OCI-LY1 (cell line): ENCODE measurements at regions not wholly inside any gene's neighbourhood (a gene's known extent, or its start where the extent isn't known, plus 50 kb on each side); places are given as distances from the start of the nearest gene placed in this dataset.

Experiments
- H2AFZ ChIP-seq: fragments of 200-600 bp; sonication (generic), shearing (Covaris generic); 2 replicates; pipeline ENCODE4 v1.6.0; 2014; ENCODE audit warnings: antibody characterized with exemption, mild to moderate bottlenecking, low read length
- H3F3A ChIP-seq: fragments of 200-600 bp; sonication (generic), shearing (Covaris generic); 2 replicates; pipeline ENCODE4 v1.6.0; 2014; ENCODE audit warnings: mild to moderate bottlenecking, antibody characterized with exemption, low read length, moderate library complexity; ENCODE audit not compliant: insufficient read depth
- H3K27ac ChIP-seq: fragments of 200-600 bp; sonication (generic); 2 replicates; pipeline ENCODE4 v1.5.1; 2014; ENCODE audit warnings: low read length, mixed run types, mild to moderate bottlenecking, low read depth; ENCODE audit not compliant: poor library complexity, severe bottlenecking
- H3K27me3 ChIP-seq: fragments of 200-600 bp; sonication (generic); 2 replicates; pipeline ENCODE4 v1.6.0; 2014; ENCODE audit warnings: antibody characterized with exemption, mild to moderate bottlenecking, low read length, moderate library complexity; ENCODE audit not compliant: insufficient read depth
- H3K36me3 ChIP-seq: fragments of 200-600 bp; sonication (generic); 2 replicates; pipeline ENCODE4 v1.6.1; 2014; ENCODE audit warnings: mild to moderate bottlenecking, antibody characterized with exemption, low read length, moderate library complexity, mixed read lengths; ENCODE audit not compliant: insufficient read depth
- H3K4me1 ChIP-seq: fragments of 200-600 bp; sonication (generic); 2 replicates; pipeline ENCODE4 v1.5.1; 2014; ENCODE audit warnings: mild to moderate bottlenecking, low read length, moderate library complexity; ENCODE audit not compliant: insufficient read depth, severe bottlenecking
- H3K4me2 ChIP-seq: fragments of 200-600 bp; sonication (generic), shearing (Covaris generic); 2 replicates; pipeline ENCODE4 v1.6.1; 2014; ENCODE audit warnings: low read length
- H3K4me3 ChIP-seq: fragments of 200-600 bp; sonication (generic); 2 replicates; pipeline ENCODE4 v1.5.1; 2014; ENCODE audit warnings: low read length, low read depth, mild to moderate bottlenecking, mixed read lengths; ENCODE audit not compliant: poor library complexity, severe bottlenecking
- H3K79me2 ChIP-seq: fragments of 200-600 bp; shearing (Covaris generic); 2 replicates; pipeline ENCODE4 v1.6.1; 2016; ENCODE audit warnings: mixed run types, low read length, mixed read lengths; ENCODE audit not compliant: insufficient read depth
- H3K9ac ChIP-seq: fragments of 200-600 bp; sonication (generic), shearing (Covaris generic); 2 replicates; pipeline ENCODE4 v1.6.1; 2014; ENCODE audit warnings: mild to moderate bottlenecking, low read length, mixed read lengths
- H3K9me2 ChIP-seq: fragments of 200-600 bp; sonication (generic), shearing (Covaris generic); 2 replicates; pipeline ENCODE4 v1.6.1; 2014; ENCODE audit warnings: low read depth, mild to moderate bottlenecking, low read length, mixed read lengths
- H3K9me3 ChIP-seq: fragments of 200-600 bp; shearing (Covaris generic); 2 replicates; pipeline ENCODE4 v1.6.1; 2014; ENCODE audit warnings: low read length, mixed read lengths
- H4K20me1 ChIP-seq: fragments of 200-600 bp; sonication (generic), shearing (Covaris generic); 2 replicates; pipeline ENCODE4 v1.6.0; 2016; ENCODE audit warnings: mild to moderate bottlenecking, low read length; ENCODE audit not compliant: insufficient read depth
- EZH2 ChIP-seq: fragments of 200-600 bp; sonication (generic), shearing (Covaris generic); IDR thresholded peaks from 2 replicates; pipeline ENCODE4 v1.8.0; 2017; ENCODE audit warnings: borderline replicate concordance, mixed run types, mild to moderate bottlenecking, antibody characterized with exemption, low read length, moderate library complexity, mixed read lengths
- TF ChIP-seq, protein P1 (sequence below): fragments of 200-600 bp; sonication (generic), shearing (Covaris generic); IDR thresholded peaks from 2 replicates; pipeline ENCODE4 v1.5.1; 2017; ENCODE audit warnings: mild to moderate bottlenecking, antibody characterized with exemption, low read length, moderate library complexity, mixed read lengths

DNA sequence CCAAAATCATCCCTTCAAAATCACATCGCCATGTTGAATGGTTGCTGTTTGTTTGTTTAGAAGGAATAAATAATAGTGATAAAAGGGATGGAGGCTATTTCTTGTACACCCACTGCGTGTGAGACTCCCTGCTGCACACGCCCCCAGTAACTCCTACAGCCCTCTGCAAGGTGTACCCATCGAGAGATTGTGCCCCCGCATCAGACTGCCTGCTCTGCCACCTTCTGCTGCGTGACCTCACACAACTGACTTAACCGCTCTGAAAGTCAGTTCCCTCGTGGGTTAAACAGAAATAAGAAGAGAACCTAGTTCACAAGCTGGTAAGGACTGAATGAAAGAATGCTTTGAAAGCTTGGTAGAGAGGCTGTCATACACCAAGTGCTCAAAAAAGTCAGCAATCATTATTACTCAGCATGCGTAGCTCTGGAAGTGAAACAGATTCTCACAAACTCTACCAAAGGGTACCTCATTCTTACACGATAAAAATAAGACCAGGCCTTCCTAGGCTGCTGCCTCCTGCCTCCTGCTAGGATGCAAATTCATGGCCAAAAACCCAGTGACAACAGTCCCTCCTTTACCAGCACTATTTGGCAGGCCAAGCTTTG, 147.1 kb downstream of the CPEB2 start:
- no peaks in the 10 kb centered on the region for H4K20me1 ChIP-seq
- no peaks in the 10 kb centered on the region for H3K27me3 ChIP-seq
- H3K4me1 ChIP-seq, result no peaks in the 10 kb centered on the region
- no peaks in the 10 kb centered on the region for H3K9me2 ChIP-seq
- H3K36me3 ChIP-seq, result no peaks in the 10 kb centered on the region
- H2AFZ ChIP-seq, result no peak overlapping the region
- no peak for TF ChIP-seq EZH2
- TF ChIP-seq, protein P1, sequence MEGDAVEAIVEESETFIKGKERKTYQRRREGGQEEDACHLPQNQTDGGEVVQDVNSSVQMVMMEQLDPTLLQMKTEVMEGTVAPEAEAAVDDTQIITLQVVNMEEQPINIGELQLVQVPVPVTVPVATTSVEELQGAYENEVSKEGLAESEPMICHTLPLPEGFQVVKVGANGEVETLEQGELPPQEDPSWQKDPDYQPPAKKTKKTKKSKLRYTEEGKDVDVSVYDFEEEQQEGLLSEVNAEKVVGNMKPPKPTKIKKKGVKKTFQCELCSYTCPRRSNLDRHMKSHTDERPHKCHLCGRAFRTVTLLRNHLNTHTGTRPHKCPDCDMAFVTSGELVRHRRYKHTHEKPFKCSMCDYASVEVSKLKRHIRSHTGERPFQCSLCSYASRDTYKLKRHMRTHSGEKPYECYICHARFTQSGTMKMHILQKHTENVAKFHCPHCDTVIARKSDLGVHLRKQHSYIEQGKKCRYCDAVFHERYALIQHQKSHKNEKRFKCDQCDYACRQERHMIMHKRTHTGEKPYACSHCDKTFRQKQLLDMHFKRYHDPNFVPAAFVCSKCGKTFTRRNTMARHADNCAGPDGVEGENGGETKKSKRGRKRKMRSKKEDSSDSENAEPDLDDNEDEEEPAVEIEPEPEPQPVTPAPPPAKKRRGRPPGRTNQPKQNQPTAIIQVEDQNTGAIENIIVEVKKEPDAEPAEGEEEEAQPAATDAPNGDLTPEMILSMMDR, result no peak
- H3K4me3 ChIP-seq, result no peak overlapping the region
- no peak overlapping the region for H3K27ac ChIP-seq
- no peaks in the 10 kb centered on the region for H3F3A ChIP-seq
- H3K9ac ChIP-seq, result no peak overlapping the region
- H3K4me2 ChIP-seq, result no peak overlapping the region
- H3K79me2 ChIP-seq, result no peaks in the 10 kb centered on the region
- H3K9me3 ChIP-seq, result no peaks in the 10 kb centered on the region

DNA sequence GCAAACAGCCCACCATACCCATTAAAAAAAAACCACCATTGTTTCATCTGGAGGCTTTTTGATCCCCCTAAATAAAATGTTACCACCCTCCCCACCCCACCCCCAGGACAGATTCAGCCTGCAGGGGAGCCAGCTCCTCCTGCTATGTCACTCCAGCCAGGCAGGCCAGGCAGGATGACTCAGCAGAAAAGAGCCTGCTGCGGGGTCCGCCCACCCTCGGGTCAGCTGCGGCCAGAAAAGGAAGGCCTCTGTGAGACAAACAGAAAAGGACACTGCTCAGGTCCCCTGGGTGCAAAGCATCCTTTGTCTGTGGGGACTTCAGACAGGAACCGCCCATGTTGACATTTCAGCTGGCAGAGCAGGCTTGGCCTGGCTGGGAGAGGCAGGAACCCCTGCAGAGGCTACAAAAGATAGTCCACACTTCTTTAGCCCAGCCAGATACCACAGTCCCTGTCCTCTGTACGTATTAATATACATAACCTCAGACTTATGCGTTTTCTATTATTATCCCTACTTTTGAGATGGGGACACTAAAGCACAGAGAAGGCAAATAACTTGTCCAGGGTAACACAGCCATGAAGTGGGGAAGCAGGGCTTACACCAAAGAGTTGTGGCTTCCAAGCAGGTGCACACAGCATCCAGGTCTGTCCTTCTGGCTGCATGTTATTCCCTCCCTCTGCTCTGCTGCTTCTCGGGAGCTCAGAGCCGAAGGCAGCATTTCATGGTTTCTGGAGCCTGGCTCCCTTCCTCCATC, 147.7 kb downstream of the CPEB2 start:
- H3K4me3 ChIP-seq, result no peak overlapping the region
- no peaks in the 10 kb centered on the region for H3K79me2 ChIP-seq
- no peaks in the 10 kb centered on the region for H3K36me3 ChIP-seq
- no peak overlapping the region for H3K9ac ChIP-seq
- H3K9me3 ChIP-seq, result no peaks in the 10 kb centered on the region
- H2AFZ ChIP-seq, result no peak overlapping the region
- no peaks in the 10 kb centered on the region for H3F3A ChIP-seq
- H3K4me1 ChIP-seq, result no peaks in the 10 kb centered on the region
- no peaks in the 10 kb centered on the region for H4K20me1 ChIP-seq
- no peaks in the 10 kb centered on the region for H3K27me3 ChIP-seq
- H3K27ac ChIP-seq, result no peak overlapping the region
- no peaks in the 10 kb centered on the region for H3K9me2 ChIP-seq
- H3K4me2 ChIP-seq, result no peak overlapping the region
- TF ChIP-seq, protein P1, result no peak
- no peak for TF ChIP-seq EZH2

DNA sequence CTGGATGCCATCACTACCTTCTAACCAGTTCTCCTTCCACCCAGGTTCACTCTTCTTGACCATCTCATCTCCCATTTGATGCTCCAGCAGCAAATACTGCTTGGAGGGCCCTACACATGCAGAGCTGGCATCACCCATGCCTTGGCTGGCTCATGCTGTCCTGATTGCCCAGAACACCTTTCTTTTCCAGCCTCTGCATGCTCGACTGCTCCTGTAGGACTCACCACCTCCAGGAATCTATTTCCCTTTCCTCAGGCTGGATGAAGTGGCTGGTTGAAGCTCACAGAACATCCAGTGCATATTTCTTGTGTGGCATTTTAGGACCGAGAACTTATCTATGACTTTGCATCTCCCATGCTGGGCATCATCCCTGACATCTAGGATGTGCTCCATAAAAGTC, 148.3 kb downstream of the CPEB2 start:
- H3K4me1 ChIP-seq, result no peaks in the 10 kb centered on the region
- no peaks in the 10 kb centered on the region for H4K20me1 ChIP-seq
- H3K79me2 ChIP-seq, result no peaks in the 10 kb centered on the region
- TF ChIP-seq EZH2, result no peak
- TF ChIP-seq, protein P1, result no peak
- no peak overlapping the region for H3K27ac ChIP-seq
- H3K27me3 ChIP-seq, result no peaks in the 10 kb centered on the region
- no peak overlapping the region for H2AFZ ChIP-seq
- H3F3A ChIP-seq, result no peaks in the 10 kb centered on the region
- H3K9me3 ChIP-seq, result no peaks in the 10 kb centered on the region
- no peaks in the 10 kb centered on the region for H3K9me2 ChIP-seq
- H3K4me3 ChIP-seq, result no peak overlapping the region
- no peak overlapping the region for H3K4me2 ChIP-seq
- no peak overlapping the region for H3K9ac ChIP-seq
- no peaks in the 10 kb centered on the region for H3K36me3 ChIP-seq
